Erythroblast (primary cell): ENCODE measurements at regions not wholly inside any gene's neighbourhood (a gene's known extent, or its start where the extent isn't known, plus 50 kb on each side); places are given as distances from the start of the nearest gene placed in this dataset.

ENCODE experiments used
- GATA1 ChIP-seq: IDR thresholded peaks from 2 replicates; pipeline ENCODE4 v1.6.1; 2011; ENCODE audit warnings: low read depth, mild to moderate bottlenecking, control low read depth, low read length, moderate library complexity
- POLR2A ChIP-seq: IDR thresholded peaks from 2 replicates; pipeline ENCODE4 v1.6.1; 2011; ENCODE audit warnings: mild to moderate bottlenecking, low read length

- TF ChIP-seq POLR2A (no peak), GATA1 (no peak)
Observed at GRCh38 chr4:189071241-189071640, 869.4 kb upstream of the FRG1 start.
